DND-41 (cell line): ENCODE measurements at regions not wholly inside any gene's neighbourhood (a gene's known extent, or its start where the extent isn't known, plus 50 kb on each side); places are given as distances from the start of the nearest gene placed in this dataset.

Experiments used
- ATAC-seq: fragments of 200-7000 bp; cut with Tn5 transposase; 3 replicates; pipeline ENCODE4 v1.9.1; 2021; ENCODE audit warnings: low read depth; ENCODE audit not compliant: insufficient read depth
- DNase-seq: peaks from one replicate; pipeline ENCODE4 v3.0.0-alpha.2; 2020
- H2AFZ ChIP-seq: 2 replicates; pipeline ENCODE4 v1.6.0; 2012; ENCODE audit warnings: low read depth, low read length
- H3K27ac ChIP-seq: 2 replicates; pipeline ENCODE4 v1.5.1; 2012; ENCODE audit warnings: low read length, inconsistent platforms
- H3K27me3 ChIP-seq: fragments of 200-600 bp; sonication (generic); 2 replicates; pipeline ENCODE4 v1.6.0; 2012; ENCODE audit warnings: low read length, mild to moderate bottlenecking, inconsistent platforms; ENCODE audit not compliant: insufficient read depth, poor library complexity
- H3K36me3 ChIP-seq: 2 replicates; pipeline ENCODE4 v1.5.1; 2012; ENCODE audit warnings: low read length, inconsistent platforms; ENCODE audit not compliant: insufficient read depth
- H3K4me1 ChIP-seq: 2 replicates; pipeline ENCODE4 v1.5.1; 2012; ENCODE audit warnings: mild to moderate bottlenecking, low read length; ENCODE audit not compliant: insufficient read depth
- H3K4me2 ChIP-seq: 2 replicates; pipeline ENCODE4 v1.6.0; 2012; ENCODE audit warnings: mild to moderate bottlenecking, moderate library complexity, low read length, inconsistent platforms; ENCODE audit not compliant: insufficient read depth
- H3K4me3 ChIP-seq, 2 experiments: fragments of 200-600 bp in 1 of 2; shearing (Covaris generic) in 1 of 2; 2 replicates each; pipeline ENCODE4 v1.5.1; 2012 to 2016; ENCODE audit warnings: inconsistent platforms in 2 of 2, low read length in 2 of 2, mild to moderate bottlenecking in 2 of 2, low read depth in 1 of 2, moderate library complexity in 1 of 2
- H3K79me2 ChIP-seq: 2 replicates; pipeline ENCODE4 v1.6.0; 2012; ENCODE audit warnings: low read length, inconsistent platforms; ENCODE audit not compliant: insufficient read depth
- H3K9ac ChIP-seq: 2 replicates; pipeline ENCODE4 v1.6.0; 2012; ENCODE audit warnings: low read depth, mild to moderate bottlenecking, inconsistent platforms, low read length, moderate library complexity
- H3K9me3 ChIP-seq: 2 replicates; pipeline ENCODE4 v1.5.1; 2012; ENCODE audit warnings: low read length, moderate library complexity, mild to moderate bottlenecking, inconsistent platforms; ENCODE audit not compliant: insufficient read depth, severe bottlenecking
- H4K20me1 ChIP-seq: 2 replicates; pipeline ENCODE4 v1.6.0; 2012; ENCODE audit warnings: low read length; ENCODE audit not compliant: insufficient read depth
- EZH2 ChIP-seq: IDR thresholded peaks from 3 replicates; pipeline ENCODE4 v1.6.1; 2012; ENCODE audit warnings: borderline replicate concordance, low read depth, mild to moderate bottlenecking, moderate library complexity, low read length, inconsistent platforms; ENCODE audit not compliant: severe bottlenecking
- TF ChIP-seq, protein P1 (sequence below): IDR thresholded peaks from 2 replicates; pipeline ENCODE4 v1.5.1; 2012; ENCODE audit warnings: borderline replicate concordance, low read length, moderate library complexity, mild to moderate bottlenecking; ENCODE audit not compliant: poor library complexity, severe bottlenecking; ENCODE audit errors: extremely low read depth

DNA sequence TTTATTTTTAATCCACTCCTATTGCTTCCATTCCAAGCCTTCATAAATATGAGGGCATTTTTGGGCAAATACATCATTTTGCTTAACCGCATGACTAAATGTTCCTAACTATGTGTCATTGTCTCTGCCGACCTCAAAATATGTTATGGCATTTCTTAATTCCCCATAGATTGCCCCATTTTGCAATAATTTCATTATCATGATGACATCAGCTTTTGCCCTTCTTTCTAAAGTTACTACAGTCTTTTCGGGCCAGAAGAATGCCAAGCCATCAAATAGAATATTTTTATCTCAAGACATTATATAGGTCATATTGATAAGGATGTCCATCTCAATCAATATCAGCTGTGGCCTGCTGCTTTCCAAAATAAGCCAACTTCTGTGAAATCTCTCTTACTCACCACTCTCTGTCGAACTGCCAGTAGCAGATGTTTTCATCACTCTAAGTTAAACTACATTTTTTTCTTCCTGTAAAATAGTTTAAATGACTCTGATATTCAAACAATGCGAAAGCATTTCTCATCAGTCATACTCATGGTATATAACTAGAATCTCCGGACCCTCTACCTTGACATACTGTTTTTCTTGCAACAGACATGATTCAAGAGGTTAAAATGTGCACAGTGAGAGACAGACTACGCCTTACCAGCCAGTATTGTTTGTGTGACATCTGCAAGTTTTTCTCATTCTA is 1254.6 kb upstream of the CELF2 start:
- no peak overlapping the region for H2AFZ ChIP-seq
- no peaks in the 10 kb centered on the region for H3K27me3 ChIP-seq
- H3K9ac ChIP-seq: no peak overlapping the region
- no peaks in the 10 kb centered on the region for H3K4me1 ChIP-seq
- DNase-seq (no peak), ATAC-seq (no peak)
- H3K4me2 ChIP-seq: no peak overlapping the region
- TF ChIP-seq EZH2: no peak
- TF ChIP-seq, protein P1, sequence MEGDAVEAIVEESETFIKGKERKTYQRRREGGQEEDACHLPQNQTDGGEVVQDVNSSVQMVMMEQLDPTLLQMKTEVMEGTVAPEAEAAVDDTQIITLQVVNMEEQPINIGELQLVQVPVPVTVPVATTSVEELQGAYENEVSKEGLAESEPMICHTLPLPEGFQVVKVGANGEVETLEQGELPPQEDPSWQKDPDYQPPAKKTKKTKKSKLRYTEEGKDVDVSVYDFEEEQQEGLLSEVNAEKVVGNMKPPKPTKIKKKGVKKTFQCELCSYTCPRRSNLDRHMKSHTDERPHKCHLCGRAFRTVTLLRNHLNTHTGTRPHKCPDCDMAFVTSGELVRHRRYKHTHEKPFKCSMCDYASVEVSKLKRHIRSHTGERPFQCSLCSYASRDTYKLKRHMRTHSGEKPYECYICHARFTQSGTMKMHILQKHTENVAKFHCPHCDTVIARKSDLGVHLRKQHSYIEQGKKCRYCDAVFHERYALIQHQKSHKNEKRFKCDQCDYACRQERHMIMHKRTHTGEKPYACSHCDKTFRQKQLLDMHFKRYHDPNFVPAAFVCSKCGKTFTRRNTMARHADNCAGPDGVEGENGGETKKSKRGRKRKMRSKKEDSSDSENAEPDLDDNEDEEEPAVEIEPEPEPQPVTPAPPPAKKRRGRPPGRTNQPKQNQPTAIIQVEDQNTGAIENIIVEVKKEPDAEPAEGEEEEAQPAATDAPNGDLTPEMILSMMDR: no peak
- H3K4me3 ChIP-seq: no peak overlapping the region
- no peak overlapping the region for H3K27ac ChIP-seq
- no peaks in the 10 kb centered on the region for H3K79me2 ChIP-seq
- no peaks in the 10 kb centered on the region for H3K9me3 ChIP-seq
- H4K20me1 ChIP-seq: no peaks in the 10 kb centered on the region
- no peaks in the 10 kb centered on the region for H3K36me3 ChIP-seq

DNA sequence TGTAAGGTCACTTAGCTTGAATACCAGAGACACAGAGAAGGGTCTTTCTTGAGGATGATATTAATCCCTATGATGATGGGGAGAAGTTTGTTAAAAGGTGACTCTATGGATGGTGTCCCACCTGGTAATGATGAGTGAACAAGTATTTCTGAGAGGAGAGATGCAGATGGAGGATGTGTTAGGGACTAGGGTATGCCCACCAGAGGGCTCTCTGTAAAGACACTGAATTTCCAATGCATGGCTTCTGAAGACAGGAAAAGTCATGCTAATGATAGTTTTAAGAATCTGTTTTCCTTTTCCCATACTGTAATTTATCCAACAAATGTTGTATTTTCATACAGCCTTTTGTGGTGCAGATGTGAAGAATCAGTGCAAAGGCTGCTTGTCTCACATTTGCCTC is 1250.9 kb upstream of the CELF2 start:
- no peaks in the 10 kb centered on the region for H3K79me2 ChIP-seq
- H3K36me3 ChIP-seq: no peaks in the 10 kb centered on the region
- H3K4me2 ChIP-seq: no peak overlapping the region
- H4K20me1 ChIP-seq: no peaks in the 10 kb centered on the region
- no peaks in the 10 kb centered on the region for H3K4me1 ChIP-seq
- no peak overlapping the region for H3K9ac ChIP-seq
- no peak for ATAC-seq
- no peak for DNase-seq
- no peaks in the 10 kb centered on the region for H3K27me3 ChIP-seq
- H3K9me3 ChIP-seq: no peaks in the 10 kb centered on the region
- no peak for TF ChIP-seq EZH2
- TF ChIP-seq, protein P1: no peak
- H2AFZ ChIP-seq: no peak overlapping the region
- no peak overlapping the region for H3K4me3 ChIP-seq
- no peak overlapping the region for H3K27ac ChIP-seq

DNA sequence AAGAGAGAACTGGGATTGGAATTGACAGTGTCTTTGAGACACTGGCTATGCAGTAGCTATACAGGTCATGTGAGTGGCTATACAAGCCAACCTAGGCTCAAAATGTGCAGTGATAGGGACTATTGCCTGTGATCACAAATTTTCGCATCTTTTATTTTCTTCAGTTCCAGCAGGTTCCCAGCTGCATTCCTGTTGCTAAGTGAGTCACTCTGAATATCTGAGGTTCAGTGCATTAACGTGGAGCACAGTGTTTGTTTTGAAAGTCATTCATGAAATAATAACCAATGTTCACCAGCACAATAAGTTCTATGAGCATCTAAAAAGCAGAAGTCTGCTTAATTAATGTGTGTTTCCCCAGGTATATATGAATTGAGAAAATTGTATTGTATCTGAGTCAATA is 1236.0 kb upstream of the CELF2 start:
- no peaks in the 10 kb centered on the region for H3K9me3 ChIP-seq
- DNase-seq (no peak), ATAC-seq (no peak)
- no peak overlapping the region for H3K4me3 ChIP-seq
- no peak for TF ChIP-seq EZH2
- TF ChIP-seq, protein P1: no peak
- H3K4me1 ChIP-seq: no peaks in the 10 kb centered on the region
- no peak overlapping the region for H3K4me2 ChIP-seq
- H3K27ac ChIP-seq: no peak overlapping the region
- no peaks in the 10 kb centered on the region for H3K79me2 ChIP-seq
- H2AFZ ChIP-seq: no peak overlapping the region
- peaks cover 2% of the 10 kb centered on the region for H3K27me3 ChIP-seq
- H4K20me1 ChIP-seq: no peaks in the 10 kb centered on the region
- H3K9ac ChIP-seq: no peak overlapping the region
- H3K36me3 ChIP-seq: no peaks in the 10 kb centered on the region

DNA sequence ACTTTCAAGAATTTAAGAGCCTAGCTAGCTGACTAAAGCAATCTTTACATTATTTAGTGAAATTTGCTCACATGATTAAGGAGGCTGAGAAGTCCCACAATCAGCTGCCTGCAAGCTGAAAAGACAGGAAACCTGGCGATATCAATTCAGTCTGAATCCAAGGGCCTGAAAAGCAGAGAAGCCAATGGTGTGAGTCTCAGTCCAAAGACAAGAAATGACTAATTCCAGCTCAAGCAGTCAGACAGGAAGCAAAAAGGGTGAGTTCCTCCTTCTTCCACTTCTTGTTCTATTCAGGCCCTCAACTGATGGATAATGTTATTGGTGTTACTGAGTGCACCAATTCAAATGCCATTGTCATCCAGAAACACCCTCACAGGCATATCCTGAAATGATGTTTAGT is 1231.6 kb upstream of the CELF2 start:
- Histone ChIP-seq H4K20me1 (no peaks in the 10 kb centered on the region), H3K36me3 (no peaks in the 10 kb centered on the region), H3K79me2 (no peaks in the 10 kb centered on the region), H3K9me3 (no peaks in the 10 kb centered on the region), H3K4me1 (no peaks in the 10 kb centered on the region), H3K9ac (no peak overlapping the region), H3K4me2 (no peak overlapping the region), H3K4me3 (no peak overlapping the region), H2AFZ (no peak overlapping the region), H3K27ac (no peak overlapping the region), H3K27me3 (peaks cover 7% of the 10 kb centered on the region)
- DNase-seq: no peak
- no peak for ATAC-seq
- no peak for TF ChIP-seq EZH2
- TF ChIP-seq, protein P1: no peak
